ENCODE measurements at regions not wholly inside any gene's neighbourhood (a gene's known extent, or its start where the extent isn't known, plus 50 kb on each side); places are given as distances from the start of the nearest gene placed in this dataset.

DNA sequence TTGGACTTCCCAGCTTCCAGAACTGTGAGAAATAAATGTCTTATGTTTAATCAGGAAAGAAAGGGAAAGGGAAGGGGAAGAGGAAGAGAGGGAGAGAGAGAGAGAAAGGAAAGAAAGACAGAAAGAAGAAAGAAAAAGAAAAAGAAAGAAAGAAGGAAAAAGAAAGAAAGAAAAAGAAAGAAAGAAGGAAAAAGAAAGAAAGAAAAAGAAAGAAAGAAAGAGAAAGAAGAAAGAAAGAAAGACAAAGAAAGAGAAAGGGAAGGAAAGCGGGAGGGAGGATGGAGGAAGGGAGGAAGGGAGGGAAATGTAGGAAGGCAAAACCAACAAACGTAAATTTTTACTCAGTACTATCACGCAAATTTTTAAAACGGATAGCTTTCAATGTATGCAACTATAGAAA is 2281.8 kb downstream of the LRRC4C start:
- TF ChIP-seq POLR2AphosphoS5 (IDR thresholded peaks at IDR 0.05; ENCODE audit: low read depth) (no peak), CTCF (IDR thresholded peaks at IDR 0.05; ENCODE audit: insufficient read depth, low read length) (no peak), SPI1 (IDR thresholded peaks at IDR 0.05; ENCODE audit: borderline replicate concordance, low read depth) (no peak), GABPA (IDR thresholded peaks at IDR 0.05; ENCODE audit: low read depth) (no peak)
- TF ChIP-seq, protein P1, sequence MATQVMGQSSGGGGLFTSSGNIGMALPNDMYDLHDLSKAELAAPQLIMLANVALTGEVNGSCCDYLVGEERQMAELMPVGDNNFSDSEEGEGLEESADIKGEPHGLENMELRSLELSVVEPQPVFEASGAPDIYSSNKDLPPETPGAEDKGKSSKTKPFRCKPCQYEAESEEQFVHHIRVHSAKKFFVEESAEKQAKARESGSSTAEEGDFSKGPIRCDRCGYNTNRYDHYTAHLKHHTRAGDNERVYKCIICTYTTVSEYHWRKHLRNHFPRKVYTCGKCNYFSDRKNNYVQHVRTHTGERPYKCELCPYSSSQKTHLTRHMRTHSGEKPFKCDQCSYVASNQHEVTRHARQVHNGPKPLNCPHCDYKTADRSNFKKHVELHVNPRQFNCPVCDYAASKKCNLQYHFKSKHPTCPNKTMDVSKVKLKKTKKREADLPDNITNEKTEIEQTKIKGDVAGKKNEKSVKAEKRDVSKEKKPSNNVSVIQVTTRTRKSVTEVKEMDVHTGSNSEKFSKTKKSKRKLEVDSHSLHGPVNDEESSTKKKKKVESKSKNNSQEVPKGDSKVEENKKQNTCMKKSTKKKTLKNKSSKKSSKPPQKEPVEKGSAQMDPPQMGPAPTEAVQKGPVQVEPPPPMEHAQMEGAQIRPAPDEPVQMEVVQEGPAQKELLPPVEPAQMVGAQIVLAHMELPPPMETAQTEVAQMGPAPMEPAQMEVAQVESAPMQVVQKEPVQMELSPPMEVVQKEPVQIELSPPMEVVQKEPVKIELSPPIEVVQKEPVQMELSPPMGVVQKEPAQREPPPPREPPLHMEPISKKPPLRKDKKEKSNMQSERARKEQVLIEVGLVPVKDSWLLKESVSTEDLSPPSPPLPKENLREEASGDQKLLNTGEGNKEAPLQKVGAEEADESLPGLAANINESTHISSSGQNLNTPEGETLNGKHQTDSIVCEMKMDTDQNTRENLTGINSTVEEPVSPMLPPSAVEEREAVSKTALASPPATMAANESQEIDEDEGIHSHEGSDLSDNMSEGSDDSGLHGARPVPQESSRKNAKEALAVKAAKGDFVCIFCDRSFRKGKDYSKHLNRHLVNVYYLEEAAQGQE (IDR thresholded peaks at IDR 0.05; ENCODE audit: insufficient replicate concordance, low read depth): no peak

Data from HL-60 (cell line).